ENCODE measurements at regions not wholly inside any gene's neighbourhood (a gene's known extent, or its start where the extent isn't known, plus 50 kb on each side); places are given as distances from the start of the nearest gene placed in this dataset.
"Not testable (repeated sequence)": the region's sequence is repeated elsewhere in the genome, so short reads cannot be mapped to it uniquely, and the experiment has no call there.

GRCh38 chr11:3512133-3512703, 129.6 kb downstream of the ART5 start:
- not testable (repeated sequence) for H3K9ac ChIP-seq (ENCODE audit: low read depth, low read length); H3K27ac ChIP-seq (ENCODE audit: low read depth, low read length); H3K36me3 ChIP-seq (ENCODE audit: insufficient read depth, low read length); H3K9me3 ChIP-seq (ENCODE audit: insufficient read depth, low read depth, low read length); H3K27me3 ChIP-seq (ENCODE audit: insufficient read depth, low read length); H3K4me3 ChIP-seq (ENCODE audit: low read length)
- 60% methylated on average over 12 of the region's 12 CpGs for WGBS
- H3K4me1 ChIP-seq (ENCODE audit: insufficient read depth, low read length): peaks cover 13% of the 10 kb centered on the region; the same call in 1 of the 2 replicates

GRCh38 chr11:3511416-3512132, 130.2 kb downstream of the ART5 start:
- H3K4me1 ChIP-seq (ENCODE audit: insufficient read depth, low read length): peaks cover 13% of the 10 kb centered on the region; the same call in 1 of the 2 replicates
- H3K36me3 ChIP-seq (ENCODE audit: insufficient read depth, low read length); H3K9me3 ChIP-seq (ENCODE audit: insufficient read depth, low read depth, low read length); H3K27me3 ChIP-seq (ENCODE audit: insufficient read depth, low read length); H3K27ac ChIP-seq (ENCODE audit: low read depth, low read length); H3K4me3 ChIP-seq (ENCODE audit: low read length); H3K9ac ChIP-seq (ENCODE audit: low read depth, low read length): not testable (repeated sequence)
- 72% methylated on average over 8 of the region's 8 CpGs for WGBS

GRCh38 chr11:3509563-3509962, 130.6 kb upstream of the ZNF195 start:
- H3K27ac ChIP-seq (ENCODE audit: low read depth, low read length); H3K9me3 ChIP-seq (ENCODE audit: insufficient read depth, low read depth, low read length); H3K36me3 ChIP-seq (ENCODE audit: insufficient read depth, low read length); H3K9ac ChIP-seq (ENCODE audit: low read depth, low read length); H3K27me3 ChIP-seq (ENCODE audit: insufficient read depth, low read length); H3K4me3 ChIP-seq (ENCODE audit: low read length): not testable (repeated sequence)
- WGBS: 90% methylated on average over 5 of the region's 6 CpGs
- H3K4me1 ChIP-seq (ENCODE audit: insufficient read depth, low read length): peaks cover 13% of the 10 kb centered on the region; the same call in 1 of the 2 replicates

DNA sequence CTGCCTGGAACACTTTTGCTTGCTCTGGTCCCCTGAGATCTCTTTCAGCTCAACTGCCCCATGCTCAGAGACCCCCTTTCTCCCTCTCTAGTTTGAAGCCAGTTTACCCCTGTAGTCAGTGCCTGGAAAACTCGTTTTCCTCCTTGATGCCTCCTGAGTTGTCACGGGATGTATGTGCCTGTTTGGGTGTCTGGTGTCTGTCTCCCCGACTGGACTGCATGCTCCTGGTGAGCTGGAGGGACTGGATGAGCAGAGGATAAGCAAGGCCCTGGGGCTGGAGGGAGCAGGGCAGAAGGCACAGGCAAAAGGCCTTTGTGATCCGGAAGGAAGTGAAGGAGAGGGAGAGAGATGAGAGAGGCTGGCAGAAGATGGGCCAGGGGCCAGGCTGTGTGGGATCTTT, 120.3 kb upstream of the ZNF195 start:
- not testable (repeated sequence) for H3K36me3 ChIP-seq (ENCODE audit: insufficient read depth, low read length); H3K9ac ChIP-seq (ENCODE audit: low read depth, low read length); H3K27me3 ChIP-seq (ENCODE audit: insufficient read depth, low read length); H3K9me3 ChIP-seq (ENCODE audit: insufficient read depth, low read depth, low read length); H3K27ac ChIP-seq (ENCODE audit: low read depth, low read length); H3K4me1 ChIP-seq (ENCODE audit: insufficient read depth, low read length); H3K4me3 ChIP-seq (ENCODE audit: low read length)
- 69% methylated on average over 4 of the region's 4 CpGs for WGBS

DNA sequence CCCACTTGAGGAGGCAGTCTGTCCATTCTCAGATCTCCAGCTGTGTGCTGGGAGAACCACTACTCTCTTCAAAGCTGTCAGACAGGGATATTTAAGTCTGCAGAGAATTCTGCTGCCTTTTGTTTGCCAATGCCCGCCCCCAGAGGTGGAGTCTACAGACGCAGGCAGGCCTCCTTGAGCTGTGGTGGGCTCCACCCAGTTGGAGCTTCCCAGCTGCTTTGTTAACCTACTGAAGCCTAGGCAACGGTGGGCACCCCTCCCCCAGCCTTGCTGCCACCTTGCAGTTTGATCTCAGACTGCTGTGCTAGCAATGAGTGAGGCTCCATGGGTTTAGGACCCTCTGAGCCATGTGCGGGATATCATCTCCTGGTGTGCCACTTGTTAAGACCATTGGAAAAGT, 119.4 kb upstream of the ZNF195 start:
- not testable (repeated sequence) for H3K27me3 ChIP-seq (ENCODE audit: insufficient read depth, low read length); H3K4me3 ChIP-seq (ENCODE audit: low read length)
- 85% methylated on average over 4 of the region's 4 CpGs for WGBS

GRCh38 chr11:3493152-3493551, 114.2 kb upstream of the ZNF195 start:
- H3K9ac ChIP-seq (ENCODE audit: low read depth, low read length); H3K9me3 ChIP-seq (ENCODE audit: insufficient read depth, low read depth, low read length); H3K27ac ChIP-seq (ENCODE audit: low read depth, low read length); H3K4me3 ChIP-seq (ENCODE audit: low read length); H3K4me1 ChIP-seq (ENCODE audit: insufficient read depth, low read length); H3K36me3 ChIP-seq (ENCODE audit: insufficient read depth, low read length); H3K27me3 ChIP-seq (ENCODE audit: insufficient read depth, low read length): not testable (repeated sequence)
- WGBS: no CpG with 5 or more reads among the region's 4 CpGs

More for the DNA sequence above, 119.4 kb upstream of the ZNF195 start:
- not testable (repeated sequence) for H3K9ac ChIP-seq (ENCODE audit: low read depth, low read length); H3K9me3 ChIP-seq (ENCODE audit: insufficient read depth, low read depth, low read length); H3K36me3 ChIP-seq (ENCODE audit: insufficient read depth, low read length); H3K4me1 ChIP-seq (ENCODE audit: insufficient read depth, low read length); H3K27ac ChIP-seq (ENCODE audit: low read depth, low read length)

DNA sequence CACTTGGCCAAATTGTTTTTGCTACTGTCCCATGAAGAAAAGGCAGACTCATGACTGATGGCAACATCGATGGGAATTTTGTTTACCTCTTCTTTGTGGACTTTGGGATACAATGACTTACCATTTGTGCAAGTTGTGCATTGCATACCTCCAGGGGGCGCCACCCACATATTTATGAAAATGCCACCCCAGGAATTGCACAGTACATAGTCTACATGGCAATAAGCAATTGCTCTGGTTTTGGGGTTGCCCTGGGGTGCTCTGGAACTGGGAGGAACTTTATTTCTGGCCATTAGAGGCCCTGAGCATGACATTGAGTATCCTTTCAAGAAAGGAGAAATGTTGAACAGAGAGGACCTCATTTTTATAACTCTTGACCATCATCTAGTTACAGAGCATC, 109.1 kb upstream of the ZNF195 start:
- not testable (repeated sequence) for H3K27ac ChIP-seq (ENCODE audit: low read depth, low read length); H3K27me3 ChIP-seq (ENCODE audit: insufficient read depth, low read length); H3K36me3 ChIP-seq (ENCODE audit: insufficient read depth, low read length); H3K9ac ChIP-seq (ENCODE audit: low read depth, low read length); H3K4me3 ChIP-seq (ENCODE audit: low read length); H3K4me1 ChIP-seq (ENCODE audit: insufficient read depth, low read length); H3K9me3 ChIP-seq (ENCODE audit: insufficient read depth, low read depth, low read length)
- WGBS: no CpG with 5 or more reads among the region's 2 CpGs

DNA sequence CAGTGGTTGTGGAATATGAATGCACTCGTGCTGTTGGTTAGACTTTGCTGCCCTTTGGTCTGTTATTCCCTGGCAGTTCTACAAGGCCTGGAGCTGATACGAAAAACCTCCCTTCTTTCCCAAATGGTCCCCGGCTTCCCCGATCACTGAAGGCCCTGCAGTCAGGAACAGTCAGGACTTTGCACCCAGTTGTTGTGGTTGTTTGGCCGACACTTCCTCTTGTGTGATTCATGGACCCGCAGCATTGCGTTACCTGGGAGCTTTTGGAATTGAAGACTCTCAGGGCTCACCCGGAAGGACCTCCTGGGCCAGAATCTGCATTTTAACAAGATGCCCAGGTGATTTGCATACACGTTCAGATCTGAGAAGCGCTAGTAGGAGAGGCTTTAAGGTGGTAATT, 106.8 kb upstream of the ZNF195 start:
- peak overlapping the region; percentile 62; the same call in 1 of the 2 replicates for H3K27ac ChIP-seq (ENCODE audit: low read depth, low read length)
- H3K27me3 ChIP-seq (ENCODE audit: insufficient read depth, low read length); H3K9me3 ChIP-seq (ENCODE audit: insufficient read depth, low read depth, low read length); H3K4me3 ChIP-seq (ENCODE audit: low read length); H3K9ac ChIP-seq (ENCODE audit: low read depth, low read length); H3K4me1 ChIP-seq (ENCODE audit: insufficient read depth, low read length); H3K36me3 ChIP-seq (ENCODE audit: insufficient read depth, low read length): not testable (repeated sequence)
- 42% methylated on average over 8 of the region's 10 CpGs for WGBS

DNA sequence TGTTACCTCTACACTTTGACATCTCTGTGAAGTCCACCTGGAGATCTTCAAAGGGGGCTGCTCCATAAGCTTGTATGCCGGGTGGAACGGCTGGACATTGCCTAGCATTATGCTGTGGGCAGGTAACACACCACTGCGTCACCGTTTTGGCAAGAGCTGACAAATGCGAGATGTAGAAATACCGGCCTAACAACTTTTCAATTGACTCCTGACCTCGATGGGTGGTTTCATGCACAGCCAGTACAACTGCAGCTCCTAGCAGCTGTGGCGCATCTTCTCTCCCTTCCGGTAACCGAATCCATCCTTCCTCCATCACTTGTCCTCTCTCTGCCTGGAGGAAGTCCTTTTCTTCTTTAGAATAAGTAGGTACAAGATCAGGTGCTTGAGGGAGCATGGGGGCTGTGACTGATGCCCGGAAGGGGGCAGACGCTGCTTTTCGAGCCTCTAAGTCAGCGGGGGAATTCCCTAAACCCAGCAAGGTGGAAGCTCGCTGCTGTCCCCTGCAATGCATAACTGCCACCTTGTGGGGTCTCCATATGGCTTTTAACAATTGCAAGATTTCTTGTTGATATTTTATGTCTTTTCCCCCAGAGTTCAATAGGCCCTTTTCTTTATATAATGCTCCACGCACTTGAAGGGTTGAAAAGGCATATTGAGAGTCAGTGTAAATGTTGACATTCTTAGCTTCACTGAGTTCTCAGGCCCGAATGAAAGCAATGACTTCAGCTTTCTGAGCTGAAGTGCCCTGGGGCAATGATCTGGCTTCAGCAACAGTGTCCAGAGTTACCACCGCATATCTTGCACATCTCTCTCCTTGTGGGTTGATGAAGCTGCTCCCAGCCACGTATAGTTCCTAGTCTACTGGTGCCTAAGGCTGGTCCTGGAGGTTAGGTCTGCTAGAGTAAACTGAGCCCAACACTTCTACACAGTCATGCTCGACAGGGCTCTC, 98.3 kb upstream of the ZNF195 start:
- H3K4me3 ChIP-seq (ENCODE audit: low read length); H3K27ac ChIP-seq (ENCODE audit: low read depth, low read length); H3K36me3 ChIP-seq (ENCODE audit: insufficient read depth, low read length); H3K9ac ChIP-seq (ENCODE audit: low read depth, low read length); H3K9me3 ChIP-seq (ENCODE audit: insufficient read depth, low read depth, low read length); H3K27me3 ChIP-seq (ENCODE audit: insufficient read depth, low read length): not testable (repeated sequence)
- 71% methylated on average over 20 of the region's 20 CpGs for WGBS
- peaks cover 15% of the 10 kb centered on the region for H3K4me1 ChIP-seq (ENCODE audit: insufficient read depth, low read length)

- not testable (repeated sequence) for H3K27ac ChIP-seq (ENCODE audit: low read depth, low read length); H3K36me3 ChIP-seq (ENCODE audit: insufficient read depth, low read length); H3K4me3 ChIP-seq (ENCODE audit: low read length); H3K27me3 ChIP-seq (ENCODE audit: insufficient read depth, low read length); H3K9ac ChIP-seq (ENCODE audit: low read depth, low read length); H3K9me3 ChIP-seq (ENCODE audit: insufficient read depth, low read depth, low read length)
- H3K4me1 ChIP-seq (ENCODE audit: insufficient read depth, low read length): peaks cover 15% of the 10 kb centered on the region
- WGBS: 80% methylated on average over 24 of the region's 27 CpGs
Observed at GRCh38 chr11:3476084-3476936, 97.4 kb upstream of the ZNF195 start.

- H3K9ac ChIP-seq (ENCODE audit: low read depth, low read length); H3K36me3 ChIP-seq (ENCODE audit: insufficient read depth, low read length); H3K4me3 ChIP-seq (ENCODE audit: low read length); H3K9me3 ChIP-seq (ENCODE audit: insufficient read depth, low read depth, low read length); H3K27me3 ChIP-seq (ENCODE audit: insufficient read depth, low read length); H3K27ac ChIP-seq (ENCODE audit: low read depth, low read length): not testable (repeated sequence)
- peaks cover 11% of the 10 kb centered on the region for H3K4me1 ChIP-seq (ENCODE audit: insufficient read depth, low read length)
- WGBS: 69% methylated on average over 8 of the region's 8 CpGs
Observed at GRCh38 chr11:3468963-3469362, 90.0 kb upstream of the ZNF195 start.

Data from HUES64 (cell line).